LNCAP (cell line): ENCODE measurements at regions not wholly inside any gene's neighbourhood (a gene's known extent, or its start where the extent isn't known, plus 50 kb on each side); places are given as distances from the start of the nearest gene placed in this dataset.

Source experiments
- CTCF ChIP-seq: fragments of 450-650 bp; IDR thresholded peaks from 2 replicates; pipeline ENCODE4 v1.5.1; 2017; ENCODE audit warnings: mild to moderate bottlenecking

DNA sequence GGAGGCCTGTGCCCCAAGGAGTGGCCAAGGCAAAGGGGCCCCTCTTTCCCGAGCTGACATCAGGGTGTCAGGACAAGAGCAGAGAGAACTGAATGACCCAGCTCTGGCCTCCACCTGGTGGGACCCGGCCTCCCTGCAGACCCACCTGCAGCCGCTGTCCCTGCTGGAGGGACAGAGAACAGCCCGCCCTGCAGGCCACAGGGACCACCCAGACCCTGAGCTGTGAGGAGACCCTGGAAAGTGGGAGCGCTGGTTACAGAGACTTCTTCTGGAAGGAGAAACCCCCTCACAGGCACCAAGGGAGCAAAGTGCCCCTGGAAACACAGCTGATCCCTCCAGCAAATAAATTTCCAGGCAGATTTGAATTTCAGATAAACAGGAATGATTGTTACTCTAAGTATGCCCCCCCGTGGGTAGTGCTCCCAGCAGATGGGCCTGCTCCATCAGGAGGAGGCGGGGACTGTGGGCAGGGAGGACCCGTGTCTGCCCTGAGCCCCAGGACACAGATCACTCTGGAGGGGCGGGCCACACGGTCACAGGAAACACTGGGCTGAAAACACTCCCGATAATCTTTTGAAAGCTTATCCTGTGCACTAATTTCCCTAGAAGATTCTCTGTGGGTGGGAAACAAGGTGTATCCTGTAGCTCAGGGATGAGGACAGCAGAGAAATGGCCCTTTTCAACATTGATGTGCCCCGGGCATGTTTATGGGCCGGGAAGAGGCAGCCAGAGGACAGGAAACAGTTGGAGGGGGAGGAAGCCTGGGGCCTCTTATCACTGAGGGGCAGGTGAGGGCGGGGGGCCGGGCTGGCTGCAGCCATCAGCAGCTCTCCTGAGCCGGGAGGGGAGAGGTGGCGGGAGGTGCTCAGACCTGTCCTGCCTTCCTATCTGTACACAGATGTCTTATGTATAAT, 276.0 kb downstream of the ADGRD1 start:
- TF ChIP-seq CTCF = no peak

DNA sequence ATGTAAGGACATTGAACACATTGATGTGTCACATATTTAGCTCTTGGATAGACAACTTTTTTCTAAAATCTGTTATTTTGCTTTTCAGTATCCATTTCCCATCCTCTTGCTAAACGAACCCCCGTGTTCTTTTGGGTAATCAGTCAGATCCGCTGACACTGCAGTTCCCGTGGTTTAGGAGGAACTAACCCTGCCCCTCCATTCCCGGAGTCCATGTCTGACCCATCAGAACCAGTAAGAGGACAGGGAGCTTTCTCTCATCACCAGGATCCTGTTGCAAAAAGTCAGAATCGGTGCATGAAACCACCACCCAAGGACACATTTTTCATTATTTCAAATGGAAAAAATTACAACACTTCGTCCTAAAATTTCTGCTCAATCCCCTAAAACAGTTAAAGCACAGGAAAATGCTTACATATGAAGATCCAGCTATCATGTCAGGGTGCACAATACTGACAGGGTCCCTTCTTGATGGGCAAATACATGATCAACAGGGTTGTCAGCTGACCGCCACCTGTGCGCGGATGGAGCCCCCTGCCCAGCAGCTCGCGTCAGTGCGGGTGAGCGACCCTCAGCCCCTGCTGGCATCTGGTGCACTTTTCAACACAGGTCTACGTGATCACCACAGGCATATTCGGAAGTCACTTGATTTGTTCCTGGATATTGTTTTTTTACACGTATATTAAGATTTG, 276.8 kb downstream of the ADGRD1 start:
- TF ChIP-seq CTCF = no peak

DNA sequence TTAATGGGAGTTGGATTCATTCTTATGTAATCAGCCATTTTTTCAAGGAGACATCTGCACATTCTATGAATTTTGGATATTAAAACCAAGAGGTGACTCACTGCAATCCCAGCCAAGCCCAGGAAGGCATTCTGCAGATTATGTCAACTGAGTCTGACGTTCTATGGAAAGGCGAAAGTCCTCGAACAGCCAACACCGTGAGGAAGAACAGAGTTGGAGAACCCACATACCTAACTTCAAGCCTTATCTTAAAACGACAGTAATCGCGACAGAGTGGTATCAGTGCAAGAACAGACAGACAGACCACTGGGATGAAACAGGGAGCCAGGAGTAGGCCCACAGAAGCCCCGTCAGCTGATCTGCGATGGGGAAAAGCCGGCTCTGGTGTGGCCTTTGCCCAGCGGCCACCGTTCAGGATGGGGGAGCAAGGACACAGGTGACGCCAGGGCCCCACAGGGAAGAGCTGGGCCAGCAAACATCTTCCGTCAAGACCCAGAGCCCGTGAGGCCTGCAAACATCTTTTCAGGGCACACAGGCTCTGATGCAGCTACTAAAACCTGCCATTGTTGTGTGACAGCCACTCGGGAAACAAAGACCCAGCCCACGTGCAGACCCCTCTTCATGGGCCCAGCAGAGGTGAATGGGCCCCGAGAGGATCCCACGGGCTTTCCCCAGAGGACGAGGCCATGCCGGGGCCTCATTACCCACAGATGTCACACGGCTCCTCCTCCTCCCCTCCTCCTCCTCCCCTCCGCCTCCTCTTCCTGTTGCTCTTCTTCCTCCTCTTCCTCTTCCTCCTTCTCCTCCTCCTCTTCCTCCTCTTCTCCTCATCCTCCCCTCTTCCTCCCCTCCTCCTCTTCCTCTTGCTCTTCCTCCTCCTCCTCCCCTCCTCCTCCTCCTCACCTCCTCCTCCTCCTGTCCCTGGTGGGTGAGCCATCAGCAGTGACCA, 277.6 kb downstream of the ADGRD1 start:
- TF ChIP-seq CTCF = no peak

- TF ChIP-seq CTCF = no peak
These were observed 278.3 kb downstream of the ADGRD1 start for GRCh38 chr12:131232036-131232435.

DNA sequence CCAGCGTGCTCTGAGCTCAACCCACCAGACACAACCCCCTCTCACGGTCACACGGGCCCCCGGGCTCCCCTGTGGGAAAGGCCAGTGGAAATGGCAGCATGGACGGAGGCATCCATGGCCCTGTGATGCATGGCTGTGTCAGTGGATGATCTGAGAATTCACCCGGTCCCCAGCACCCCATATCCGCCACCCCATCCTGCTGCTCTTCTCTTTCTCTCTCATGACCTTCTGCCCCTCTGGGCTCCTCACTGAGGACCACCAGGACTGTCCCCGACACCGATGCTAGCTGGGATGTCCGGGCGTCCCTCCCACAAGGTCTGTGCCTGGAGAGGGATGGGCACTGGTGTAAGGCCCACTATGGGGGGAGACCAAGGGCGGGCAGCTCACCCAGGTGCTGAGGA, 282.2 kb downstream of the ADGRD1 start:
- no peak for TF ChIP-seq CTCF

DNA sequence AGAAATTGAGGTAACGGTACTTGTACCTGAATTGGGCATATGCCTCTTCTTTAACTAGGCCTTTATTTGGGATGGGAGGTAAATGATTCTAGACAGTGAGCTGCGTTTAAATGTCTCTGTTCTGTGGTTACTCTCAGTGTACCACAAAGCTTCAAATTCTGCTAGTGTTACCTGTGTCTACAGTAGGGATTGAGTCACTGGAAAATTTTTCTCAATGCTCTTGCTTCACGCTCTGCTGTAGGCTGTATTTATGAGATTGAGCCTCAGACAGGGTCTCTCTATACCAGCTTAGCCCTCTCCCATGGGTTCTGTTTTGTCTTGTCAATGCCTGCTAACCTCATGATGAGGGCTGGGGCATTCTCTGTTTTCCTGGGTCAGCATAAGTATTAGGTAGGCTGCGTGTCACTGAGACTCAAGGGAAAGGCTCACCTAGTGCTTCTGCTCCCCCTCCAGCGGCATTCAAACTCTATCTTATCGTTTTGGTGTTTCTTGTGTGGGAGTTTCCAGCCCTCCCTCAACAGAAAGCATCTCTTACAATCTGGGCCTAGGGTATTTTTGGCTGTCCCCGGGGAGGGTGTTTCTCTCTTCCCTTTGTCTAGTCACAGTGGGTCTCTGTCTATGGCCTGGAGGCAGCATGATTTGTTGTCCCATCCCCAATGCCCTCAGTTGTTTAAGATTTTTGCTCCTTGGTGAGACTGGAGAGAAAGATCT, 285.8 kb downstream of the ADGRD1 start:
- TF ChIP-seq CTCF = no peak
